WTC11 (cell line): ENCODE measurements at regions not wholly inside any gene's neighbourhood (a gene's known extent, or its start where the extent isn't known, plus 50 kb on each side); places are given as distances from the start of the nearest gene placed in this dataset.

Source experiments
- CREM ChIP-seq: sonication (generic); formaldehyde crosslinking; IDR thresholded peaks from 2 replicates; pipeline ENCODE4 v1.8.1; 2022; ENCODE audit warnings: mild to moderate bottlenecking, missing genetic modification reagents, moderate library complexity
- FOXP1 ChIP-seq: sonication (generic); formaldehyde crosslinking; IDR thresholded peaks from 2 replicates; pipeline ENCODE4 v1.8.0; 2022; ENCODE audit warnings: missing genetic modification reagents, mild to moderate bottlenecking, moderate library complexity, borderline replicate concordance
- MYBL2 ChIP-seq: sonication (generic); formaldehyde crosslinking; IDR thresholded peaks from 2 replicates; pipeline ENCODE4 v1.8.1; 2023; ENCODE audit warnings: mild to moderate bottlenecking, moderate library complexity, missing genetic modification reagents
- SMAD3 ChIP-seq: sonication (generic); formaldehyde crosslinking; IDR thresholded peaks from 2 replicates; pipeline ENCODE4 v1.8.0; 2022; ENCODE audit warnings: missing genetic modification reagents, mild to moderate bottlenecking, borderline replicate concordance
- ZNF232 ChIP-seq: sonication (generic); formaldehyde crosslinking; IDR thresholded peaks from 2 replicates; pipeline ENCODE4 v1.8.0; 2022; ENCODE audit warnings: mild to moderate bottlenecking, missing genetic modification reagents
- ZNF416 ChIP-seq: fragments of 250-450 bp; sonication (Bioruptor Pico); IDR thresholded peaks from 2 replicates; pipeline ENCODE4 v1.9.0; 2021; ENCODE audit warnings: mild to moderate bottlenecking, inconsistent platforms
- TF ChIP-seq, protein P1 (sequence below): fragments of 200-600 bp; IDR thresholded peaks from 2 replicates; pipeline ENCODE4 v1.8.0; 2022; ENCODE audit warnings: antibody characterized with exemption

- TF ChIP-seq, protein P1, sequence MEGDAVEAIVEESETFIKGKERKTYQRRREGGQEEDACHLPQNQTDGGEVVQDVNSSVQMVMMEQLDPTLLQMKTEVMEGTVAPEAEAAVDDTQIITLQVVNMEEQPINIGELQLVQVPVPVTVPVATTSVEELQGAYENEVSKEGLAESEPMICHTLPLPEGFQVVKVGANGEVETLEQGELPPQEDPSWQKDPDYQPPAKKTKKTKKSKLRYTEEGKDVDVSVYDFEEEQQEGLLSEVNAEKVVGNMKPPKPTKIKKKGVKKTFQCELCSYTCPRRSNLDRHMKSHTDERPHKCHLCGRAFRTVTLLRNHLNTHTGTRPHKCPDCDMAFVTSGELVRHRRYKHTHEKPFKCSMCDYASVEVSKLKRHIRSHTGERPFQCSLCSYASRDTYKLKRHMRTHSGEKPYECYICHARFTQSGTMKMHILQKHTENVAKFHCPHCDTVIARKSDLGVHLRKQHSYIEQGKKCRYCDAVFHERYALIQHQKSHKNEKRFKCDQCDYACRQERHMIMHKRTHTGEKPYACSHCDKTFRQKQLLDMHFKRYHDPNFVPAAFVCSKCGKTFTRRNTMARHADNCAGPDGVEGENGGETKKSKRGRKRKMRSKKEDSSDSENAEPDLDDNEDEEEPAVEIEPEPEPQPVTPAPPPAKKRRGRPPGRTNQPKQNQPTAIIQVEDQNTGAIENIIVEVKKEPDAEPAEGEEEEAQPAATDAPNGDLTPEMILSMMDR: no peak
- no peak for TF ChIP-seq ZNF416 (CRISPR knock-in tag)
- no peak for TF ChIP-seq SMAD3 (CRISPR knock-in tag)
- TF ChIP-seq MYBL2: no peak
- no peak for TF ChIP-seq ZNF232
- TF ChIP-seq FOXP1 (CRISPR knock-in tag): no peak
- TF ChIP-seq CREM (CRISPR knock-in tag): no peak
These were observed 393.2 kb upstream of the ZNF608 start for GRCh38 chr5:125139590-125139989.
